ENCODE measurements at regions not wholly inside any gene's neighbourhood (a gene's known extent, or its start where the extent isn't known, plus 50 kb on each side); places are given as distances from the start of the nearest gene placed in this dataset.

DNA sequence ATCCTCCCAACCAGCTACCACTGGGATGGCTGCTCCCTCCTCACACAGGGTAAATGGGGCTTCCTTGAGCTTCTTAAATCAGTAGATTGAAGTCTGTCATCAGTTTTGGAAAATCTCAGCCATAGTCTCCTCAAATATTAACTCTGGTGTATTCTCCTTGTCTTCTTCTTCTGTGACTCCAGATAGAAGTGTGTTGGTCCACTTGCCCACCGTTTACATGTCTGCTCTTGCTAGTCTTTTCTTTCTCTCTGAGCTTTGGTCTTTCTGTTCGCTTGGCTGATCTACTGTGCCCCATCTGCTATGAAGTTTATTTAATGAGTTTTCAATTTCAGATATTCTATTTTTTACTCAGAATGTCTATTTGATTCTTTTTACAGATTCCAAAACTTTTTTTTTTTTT, 281.7 kb upstream of the HDAC4 start:
- no peak for DNase-seq

DNA sequence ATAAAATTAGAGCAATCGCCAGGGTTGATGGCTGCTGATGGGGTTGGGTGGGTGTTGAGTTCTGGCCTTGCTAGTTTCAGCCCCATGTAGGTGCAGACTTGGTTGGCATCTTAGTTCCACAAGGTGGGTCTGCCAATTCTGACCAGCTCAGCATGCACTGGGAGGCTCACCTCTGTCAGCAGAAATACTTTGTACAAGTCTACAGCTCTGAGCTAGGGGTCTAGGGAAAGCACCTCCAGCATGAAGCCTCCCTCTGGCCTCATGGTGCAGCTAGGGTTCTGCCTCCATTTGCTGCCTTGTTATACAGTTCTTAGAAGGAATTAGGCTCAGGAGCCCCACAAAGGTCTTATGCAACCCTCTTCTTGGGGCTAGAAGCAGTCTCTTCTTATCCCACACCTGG, 278.9 kb upstream of the HDAC4 start:
- no peak for DNase-seq

DNA sequence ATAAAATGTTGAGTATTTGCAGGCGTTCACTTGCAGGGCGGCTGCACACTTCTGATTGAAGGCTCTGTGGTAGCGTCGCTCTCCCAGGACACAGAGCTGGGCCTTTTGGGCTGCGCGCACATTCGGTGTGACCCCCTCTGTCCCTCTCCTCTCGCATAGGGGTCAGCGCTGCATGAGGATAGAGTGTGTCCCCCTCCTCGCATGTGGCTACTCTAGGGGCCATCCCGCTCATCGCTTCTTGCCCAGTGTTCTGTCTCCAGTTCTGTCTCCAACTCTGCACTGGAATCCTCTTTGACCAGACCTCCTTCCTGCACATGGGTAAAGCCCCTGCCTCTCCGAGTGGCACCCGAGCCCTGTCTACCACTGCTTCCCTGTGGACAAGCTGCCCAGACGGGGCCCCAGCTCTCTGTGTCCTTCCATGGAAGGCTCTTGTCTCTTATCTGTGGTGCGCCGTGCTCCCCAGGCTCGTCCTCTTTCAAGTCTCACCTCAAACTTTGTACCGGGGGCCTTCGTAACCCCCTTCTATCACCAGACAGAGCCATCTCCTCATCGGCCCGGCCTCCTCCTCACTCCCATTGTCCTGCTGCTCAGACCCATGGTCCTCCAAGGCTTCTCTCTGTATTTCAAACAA, 278.0 kb upstream of the HDAC4 start:
- no peak for DNase-seq

DNA sequence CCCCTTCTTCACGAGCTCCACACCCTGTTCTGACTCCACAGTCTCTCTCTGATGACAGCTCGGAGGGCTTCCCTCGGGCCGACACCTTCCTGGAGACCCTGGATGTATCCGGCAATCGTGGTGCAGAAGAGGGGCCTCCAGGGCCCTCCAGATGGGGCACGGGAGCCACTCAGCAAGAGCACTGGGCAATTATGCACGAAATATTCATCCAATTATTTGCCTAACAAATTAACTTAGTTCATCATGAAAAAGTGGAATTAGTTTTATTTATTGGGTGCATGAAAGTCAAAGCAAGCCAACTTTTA, 277.3 kb upstream of the HDAC4 start:
- DNase-seq = no peak

DNA sequence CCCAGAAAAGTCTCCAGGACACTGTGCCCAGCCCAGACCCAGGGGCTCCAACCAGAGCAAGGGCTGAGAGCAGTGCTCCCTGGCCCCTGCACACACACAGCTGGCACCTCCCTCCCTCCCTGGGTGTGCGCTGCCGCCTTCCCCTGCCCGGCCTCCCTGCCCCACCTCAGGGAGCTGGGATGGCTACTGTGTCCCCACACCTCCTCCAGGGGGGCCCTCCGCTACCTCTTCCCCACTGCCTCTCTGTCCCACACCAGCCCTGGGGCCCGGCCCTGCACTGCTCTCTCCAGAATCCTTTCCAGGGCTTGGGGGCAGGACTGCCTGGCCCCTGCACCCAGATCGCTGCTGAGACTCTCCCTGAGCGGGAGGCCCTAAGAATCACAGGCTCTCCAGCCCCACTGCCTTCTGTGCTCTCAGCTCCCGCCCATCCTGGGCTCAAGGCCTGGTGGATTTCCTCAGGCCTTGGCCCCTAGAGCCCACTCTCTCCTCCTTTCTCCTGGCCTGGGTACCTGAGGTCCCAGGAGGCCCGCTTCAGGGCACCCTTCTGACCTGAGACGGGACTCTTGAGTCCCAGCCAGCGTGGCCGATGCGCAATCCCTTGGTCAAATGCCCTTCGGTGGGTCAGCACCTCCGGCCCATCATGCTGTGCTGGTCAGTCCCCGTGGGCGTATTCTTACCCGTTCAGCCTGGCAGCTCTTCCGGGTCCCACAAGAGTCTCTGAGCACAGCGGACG, 276.8 kb upstream of the HDAC4 start:
- no peak for DNase-seq

DNA sequence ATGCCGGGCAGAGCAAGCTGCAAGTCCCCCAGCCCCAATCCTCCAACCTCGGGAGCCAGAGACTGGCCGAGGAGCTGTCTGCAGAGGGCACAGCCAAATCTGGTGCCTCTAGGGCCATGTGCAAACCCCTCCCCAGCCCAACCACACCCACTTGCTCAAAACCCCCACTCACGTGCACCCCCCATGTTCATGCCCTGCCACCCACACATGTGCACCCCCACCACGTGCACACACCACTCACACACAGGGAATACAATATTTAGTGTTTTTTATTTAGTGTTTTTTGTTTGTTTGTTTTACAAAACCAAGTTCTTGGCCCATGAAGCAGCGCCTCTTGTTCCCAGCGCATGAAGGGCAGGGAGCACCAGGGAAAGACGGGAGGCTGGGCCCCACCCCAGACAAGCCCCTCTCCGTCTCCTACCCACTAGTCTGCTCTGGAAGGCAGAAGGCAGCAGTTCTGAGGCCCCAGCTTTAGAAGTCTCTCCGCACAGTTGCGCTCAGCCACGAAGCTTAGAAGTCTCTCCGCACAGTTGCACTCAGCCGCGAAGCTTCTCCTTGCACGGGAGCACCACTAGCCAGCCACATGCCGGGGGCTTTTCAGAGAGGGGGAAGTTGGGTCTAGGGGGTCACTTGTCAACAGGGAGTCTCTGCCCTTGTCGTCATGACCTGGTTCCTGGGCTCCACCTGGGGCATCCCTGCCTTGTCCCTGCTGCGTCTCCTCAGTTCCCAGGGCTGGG, 276.1 kb upstream of the HDAC4 start:
- DNase-seq = no peak

DNA sequence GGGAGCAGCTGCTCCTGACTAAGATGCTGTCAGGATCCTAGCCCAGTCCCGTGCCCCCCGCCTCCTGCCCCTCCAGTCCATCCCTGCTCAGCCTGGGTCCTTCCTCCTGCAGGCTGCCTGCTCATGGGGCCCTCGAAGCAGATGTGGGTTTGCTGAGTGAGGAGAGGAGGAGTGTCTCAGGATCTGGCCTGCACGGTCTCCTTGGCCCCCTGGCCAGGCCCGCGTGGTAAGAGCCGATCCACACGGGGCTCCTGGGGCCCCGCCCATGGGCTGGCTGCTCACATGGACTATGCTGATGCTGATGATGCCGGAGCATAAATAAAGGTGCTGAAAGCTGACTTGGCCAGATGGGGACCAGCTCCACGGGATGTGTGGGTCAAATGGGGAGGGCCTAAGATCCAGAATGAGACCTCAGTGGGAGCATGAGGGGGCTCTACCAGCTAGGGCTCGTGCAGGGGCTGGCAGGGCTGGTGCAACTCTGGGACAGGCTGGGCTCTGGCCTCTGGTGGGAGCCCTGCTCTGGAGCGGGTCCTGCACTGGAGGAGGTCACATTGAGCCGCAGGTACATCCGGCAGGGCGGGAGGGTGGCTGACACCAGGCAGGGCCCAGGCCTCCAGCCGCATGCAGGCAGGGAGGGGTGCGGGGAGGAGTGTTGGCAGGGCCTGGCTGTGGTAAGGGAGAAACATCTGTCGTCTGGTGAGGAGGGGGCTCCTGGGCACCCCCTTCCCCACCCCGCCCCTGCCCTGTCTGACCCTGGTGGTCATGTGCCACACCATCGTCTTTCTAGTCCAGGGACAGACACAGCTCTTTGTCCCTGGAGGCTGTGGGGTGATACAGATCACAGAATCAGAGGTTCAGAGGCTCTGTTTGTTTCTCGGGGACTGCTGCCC, 275.3 kb upstream of the HDAC4 start:
- DNase-seq = no peak

DNA sequence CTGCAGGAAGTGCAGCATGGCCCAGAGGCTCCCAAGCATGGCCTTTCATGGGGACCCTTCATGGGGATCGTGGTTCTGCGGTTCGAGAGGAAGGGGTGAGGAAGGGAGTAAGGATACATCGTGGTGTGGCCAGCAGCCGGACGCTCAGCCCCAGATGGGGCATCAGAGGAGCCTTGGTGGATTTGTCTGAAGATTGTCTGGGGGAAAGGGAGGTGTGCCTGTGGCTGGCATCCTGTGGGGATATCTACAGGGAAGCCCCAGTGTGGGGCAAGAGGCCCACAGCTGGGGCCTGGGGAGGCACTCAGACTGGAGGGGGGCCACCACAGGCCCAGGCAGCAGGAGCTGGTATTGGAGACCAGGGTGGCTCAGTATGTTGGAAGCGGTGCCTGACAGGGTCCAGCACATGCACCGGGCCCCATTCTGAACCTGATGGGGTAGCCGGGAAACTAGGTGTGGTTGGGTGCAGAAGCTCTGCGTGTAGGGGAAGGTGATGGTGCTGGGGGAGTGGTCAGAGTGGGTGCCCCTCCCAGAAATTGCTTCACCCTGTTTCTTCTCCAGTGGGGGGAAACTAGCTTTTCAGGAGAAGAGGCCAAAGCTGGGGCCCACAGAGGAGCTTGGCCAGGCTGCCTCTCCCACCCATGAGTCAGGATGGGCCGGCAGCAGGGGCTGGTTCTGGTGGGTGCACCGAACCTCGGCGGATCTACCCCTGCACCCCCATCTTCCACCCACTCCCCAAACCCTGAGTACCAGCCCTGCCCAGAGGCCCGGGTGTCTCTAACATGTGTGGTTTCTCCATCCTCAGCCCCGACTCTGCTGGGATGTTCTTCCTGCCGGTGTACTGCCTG, 274.4 kb upstream of the HDAC4 start:
- no peak for DNase-seq

DNA sequence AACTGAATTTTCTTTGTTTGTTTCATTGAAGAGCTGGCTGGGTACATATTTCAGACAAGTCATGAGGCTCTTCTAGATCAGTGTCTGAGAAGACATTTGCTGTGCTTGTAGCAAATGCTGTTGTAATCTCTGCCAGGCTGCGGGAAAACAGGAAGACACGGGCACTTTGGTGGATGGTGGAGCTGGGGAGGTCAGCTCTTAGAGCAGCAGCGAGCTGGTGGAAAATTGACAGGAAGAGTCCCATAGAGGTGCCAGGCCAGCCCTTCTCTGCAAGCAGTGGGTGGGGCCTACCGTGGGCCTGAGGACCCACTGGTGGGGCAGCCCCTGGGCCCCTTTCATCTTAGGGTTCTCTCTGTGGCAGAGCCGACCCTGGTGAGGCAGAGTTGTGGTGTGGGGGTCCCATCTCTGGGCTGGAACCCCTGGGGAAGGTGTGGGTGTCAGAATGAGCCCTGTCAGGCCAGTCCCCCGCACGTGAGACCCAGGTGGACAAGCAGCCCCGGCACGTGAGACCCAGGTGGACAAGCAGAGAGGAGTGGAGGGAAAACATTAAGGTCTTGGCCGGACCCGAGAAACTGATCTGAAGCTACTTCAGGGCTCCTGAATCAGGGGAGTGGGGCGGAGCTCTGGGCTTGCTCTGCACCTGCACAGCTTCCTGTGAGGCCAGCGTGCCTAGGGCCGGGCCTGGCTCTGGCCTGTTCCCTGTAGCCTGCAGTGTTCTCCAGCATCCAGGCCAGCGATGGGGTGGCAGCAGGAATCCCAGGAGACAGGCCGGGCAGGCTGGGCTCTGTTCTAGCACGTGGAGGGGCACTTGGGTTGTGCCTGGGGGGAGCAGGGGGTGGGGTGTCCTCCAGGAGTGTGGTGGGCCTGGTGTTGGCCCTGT, 273.5 kb upstream of the HDAC4 start:
- DNase-seq = no peak

DNA sequence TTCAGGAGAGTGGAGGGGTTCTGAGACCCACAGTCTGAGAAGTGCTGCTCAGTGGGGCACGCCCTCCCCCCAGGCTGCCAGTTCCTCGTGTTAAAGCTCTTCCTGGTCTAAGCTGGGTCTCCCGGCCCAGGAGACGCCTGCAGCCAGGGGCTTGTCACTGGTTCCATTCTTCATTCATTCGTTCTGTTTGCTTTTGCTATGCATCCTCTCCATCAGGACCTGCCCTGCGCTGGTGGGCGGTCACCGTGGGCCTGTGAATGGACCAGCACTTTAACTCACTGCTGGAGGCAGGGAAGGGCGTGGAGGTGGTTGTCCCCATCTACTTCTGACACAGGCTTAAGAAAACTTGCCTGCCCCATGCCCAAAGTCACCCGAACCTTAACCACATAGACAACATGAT, 272.8 kb upstream of the HDAC4 start:
- no peak for DNase-seq

DNA sequence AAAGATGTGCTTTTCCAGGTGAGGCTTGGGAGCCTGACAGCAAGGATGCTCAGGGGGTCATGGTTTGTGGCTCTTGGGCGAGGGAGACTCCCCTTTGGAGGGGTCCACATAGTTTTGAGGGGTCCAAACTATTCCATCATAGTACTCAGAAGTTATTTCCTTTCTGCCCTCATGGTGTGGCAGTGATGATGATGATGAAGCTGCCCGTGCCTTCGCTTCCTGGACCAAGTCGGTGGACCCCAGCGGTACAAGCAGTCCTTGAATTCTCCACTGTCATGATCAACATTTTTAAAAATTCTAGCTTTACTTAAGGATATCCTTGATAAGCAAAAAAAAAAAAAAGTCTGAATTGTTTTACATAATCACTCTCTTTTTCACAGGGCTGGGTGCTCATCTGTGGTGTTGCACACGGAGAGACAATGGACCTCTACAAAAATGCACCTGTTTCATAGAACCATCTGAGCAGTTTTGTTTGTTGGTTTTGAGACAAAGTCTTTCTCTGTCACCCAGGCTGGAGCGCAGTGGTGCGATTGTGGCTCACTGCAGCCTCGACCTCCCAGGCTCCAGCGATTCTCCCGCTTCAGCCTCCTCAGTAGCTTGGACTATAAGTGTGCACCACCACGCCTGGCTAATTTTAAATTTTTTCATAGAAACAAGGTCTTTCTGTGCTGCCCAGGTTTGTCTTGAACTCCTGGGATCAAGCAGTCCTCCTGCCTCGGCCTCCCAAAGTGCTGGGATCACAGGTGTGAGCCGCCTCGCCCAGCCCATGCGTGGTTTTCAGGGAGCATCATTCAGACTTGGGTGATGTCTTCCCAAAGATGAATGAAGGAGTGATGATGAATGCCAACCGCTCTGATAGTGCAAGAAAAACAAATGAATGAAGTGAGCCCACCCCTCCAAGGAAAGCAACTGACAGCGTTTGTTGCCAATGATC, 271.4 kb upstream of the HDAC4 start:
- DNase-seq = no peak

DNA sequence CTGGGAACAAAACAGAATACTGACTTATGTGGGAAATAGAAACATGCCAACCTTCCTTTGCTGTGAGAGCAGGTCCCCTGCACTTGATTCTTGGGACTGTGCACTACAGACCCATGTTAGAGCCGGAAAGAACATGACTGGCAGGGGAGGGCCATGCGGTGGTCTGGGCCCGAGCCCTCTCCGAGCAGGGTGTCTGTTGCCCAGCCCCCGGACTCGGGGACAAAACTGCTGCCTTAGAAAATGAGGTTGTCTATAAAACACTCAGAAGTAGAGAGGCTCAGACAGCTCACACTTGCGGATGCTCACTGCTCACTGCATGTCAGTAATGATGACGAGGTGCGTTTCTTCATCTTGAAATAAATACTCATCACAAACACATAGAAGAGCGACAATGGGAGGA, 270.7 kb upstream of the HDAC4 start:
- DNase-seq = no peak

DNA sequence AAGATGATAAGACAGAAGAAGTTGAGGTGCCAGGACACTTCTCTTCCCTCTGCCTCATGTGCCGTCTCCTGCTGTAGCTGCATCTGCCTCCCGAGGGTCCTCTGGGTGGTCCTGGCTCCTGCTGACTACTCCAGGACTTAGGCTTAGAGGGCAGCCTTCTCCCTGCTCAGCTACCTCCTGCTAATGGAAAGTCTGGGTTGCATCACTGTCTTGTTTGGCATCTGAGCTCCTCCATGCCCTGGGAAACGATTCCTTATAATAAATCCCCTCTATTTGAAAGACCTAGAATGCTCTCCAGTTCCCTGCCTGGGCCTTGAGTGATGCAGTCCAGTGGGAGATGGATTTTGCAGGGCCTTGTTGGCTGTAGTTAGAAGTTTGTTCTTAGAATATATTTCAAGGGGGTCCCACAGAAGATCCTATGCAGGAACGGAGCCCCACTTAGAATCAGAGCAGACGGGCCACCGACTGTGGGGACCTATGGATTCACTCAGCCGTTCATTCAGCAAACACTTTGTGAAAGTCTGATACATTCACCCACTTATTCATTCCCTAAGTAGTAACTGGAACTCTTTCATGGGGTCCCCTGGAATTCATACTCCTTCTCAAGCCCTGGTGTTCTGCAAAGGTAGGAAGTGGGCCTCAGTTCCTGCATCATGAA, 269.8 kb upstream of the HDAC4 start:
- DNase-seq = no peak

DNA sequence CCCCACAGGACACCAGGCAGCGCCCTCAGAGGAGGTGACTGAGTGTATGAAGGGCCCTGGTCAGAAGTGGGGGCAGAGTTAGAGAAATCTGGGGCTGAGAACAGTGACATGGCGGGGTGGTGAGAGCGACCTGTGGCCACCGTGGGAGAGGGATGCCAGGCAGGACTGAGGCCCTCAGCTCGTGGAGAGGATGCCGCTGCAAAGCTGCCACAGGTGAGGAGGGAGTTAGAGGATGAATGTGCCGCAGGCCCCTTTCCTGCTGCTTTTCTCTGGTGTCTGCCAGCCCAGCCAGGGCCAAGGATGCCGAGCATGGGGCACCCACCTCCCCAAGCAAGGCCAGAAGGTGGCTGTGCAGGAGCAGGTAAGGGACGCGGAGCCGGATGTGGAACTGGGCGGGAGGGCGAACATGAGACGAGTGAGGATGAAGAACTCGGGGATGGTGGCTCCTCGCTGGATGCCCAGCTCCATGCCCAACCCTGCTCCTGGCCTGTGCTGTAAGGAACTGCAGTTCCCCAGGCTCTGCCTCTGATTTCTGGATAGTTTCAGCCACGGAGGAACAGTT, 269.2 kb upstream of the HDAC4 start:
- DNase-seq = no peak

DNA sequence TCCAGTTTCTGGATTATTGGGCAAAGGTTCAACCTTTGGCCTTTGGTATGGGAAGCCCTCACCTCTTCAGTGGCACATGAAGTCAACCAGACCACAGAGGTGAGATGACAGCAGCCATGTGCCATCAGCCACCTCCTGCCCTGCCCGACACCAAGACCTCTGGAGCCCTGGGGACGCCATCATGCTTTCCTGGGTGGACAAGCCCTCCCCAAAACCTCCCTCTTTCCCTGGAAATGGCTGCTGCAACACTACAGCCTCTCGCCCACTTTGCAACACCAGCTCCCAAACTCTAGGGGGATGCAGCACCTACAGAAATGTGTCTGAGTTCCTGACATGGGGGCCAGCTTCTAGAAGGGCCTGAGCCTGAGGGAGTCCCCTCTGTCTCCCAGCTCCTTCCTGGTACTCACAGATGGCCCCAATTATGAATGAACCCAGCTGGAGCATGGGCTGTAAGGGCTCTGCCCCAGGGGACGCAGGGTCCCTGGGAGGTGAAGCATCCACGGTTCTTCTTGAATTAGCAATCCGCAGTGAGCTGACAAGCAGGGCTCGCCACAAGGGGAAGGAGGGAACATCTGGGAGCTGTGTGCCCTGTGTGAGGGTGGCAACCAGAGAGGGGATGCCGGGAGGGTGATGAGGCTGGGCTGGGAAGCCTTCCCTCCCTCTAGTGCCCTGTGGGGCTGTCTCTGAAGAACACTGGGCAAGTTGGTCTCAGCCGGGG, 268.5 kb upstream of the HDAC4 start:
- no peak for DNase-seq

DNA sequence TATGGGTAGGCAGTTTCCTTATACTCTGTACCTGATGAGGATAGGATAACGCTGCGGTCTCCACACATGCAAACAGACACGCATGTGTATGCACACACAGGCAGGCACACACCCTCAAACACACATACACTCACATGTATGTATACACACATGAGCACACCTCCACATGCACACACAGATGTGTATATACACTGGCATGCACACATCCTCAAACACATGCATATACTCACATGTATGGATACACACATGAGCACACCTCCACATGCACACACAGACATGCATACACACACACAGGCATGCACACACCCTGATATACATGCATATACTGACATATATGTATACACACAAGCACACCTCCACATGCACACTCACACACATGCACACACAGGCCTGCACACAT, 267.8 kb upstream of the HDAC4 start:
- no peak for DNase-seq

DNA sequence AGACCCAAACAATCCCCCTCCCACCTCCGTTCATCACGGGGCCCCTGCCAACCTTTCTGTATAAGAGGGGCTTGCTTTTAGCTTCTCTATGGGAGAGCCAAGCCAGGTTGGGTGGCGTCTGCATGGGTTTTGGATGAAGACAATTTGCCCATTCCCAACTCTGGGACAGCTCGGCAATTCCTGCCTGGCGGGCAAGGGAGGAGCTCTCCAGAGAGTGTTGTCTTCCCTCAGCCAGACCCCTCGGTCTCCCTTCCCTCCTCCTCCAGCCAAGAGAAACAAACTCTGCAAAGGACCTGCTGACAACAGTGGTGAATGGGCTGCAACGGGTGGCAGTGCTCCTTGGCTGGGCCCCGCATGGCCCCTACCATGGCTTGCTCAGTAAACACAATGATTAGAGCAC, 267.2 kb upstream of the HDAC4 start:
- DNase-seq = no peak

DNA sequence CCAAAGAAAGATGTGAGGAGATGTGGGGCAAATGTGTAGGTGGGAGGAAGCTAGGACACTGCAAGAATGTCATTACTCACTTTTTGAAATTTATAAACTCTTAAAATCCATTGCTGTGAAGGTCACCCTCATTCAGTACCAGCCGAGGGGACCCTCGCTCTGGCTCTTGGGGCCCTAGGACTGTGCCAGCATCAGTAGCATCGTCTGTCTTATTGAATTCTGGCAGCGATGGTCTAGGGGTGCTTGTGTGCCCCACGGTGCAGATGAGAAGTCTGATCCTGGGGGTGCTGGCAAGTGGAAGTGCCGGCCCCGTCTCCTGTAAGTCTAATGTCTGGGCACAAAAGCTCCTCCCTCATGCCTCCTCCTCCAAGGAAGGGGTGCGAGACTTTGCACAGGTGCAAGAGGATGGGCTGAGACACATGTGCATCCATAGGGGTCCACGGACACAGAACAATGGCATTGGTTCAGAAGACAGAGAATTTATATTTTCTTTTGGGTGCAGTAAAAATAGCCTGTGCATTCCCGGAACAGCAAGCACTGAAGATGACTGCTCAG, 266.7 kb upstream of the HDAC4 start:
- DNase-seq = no peak
